HL-60 (cell line): ENCODE measurements at regions not wholly inside any gene's neighbourhood (a gene's known extent, or its start where the extent isn't known, plus 50 kb on each side); places are given as distances from the start of the nearest gene placed in this dataset.

Experiments
- DNase-seq, 2 experiments: peaks; one replicate each; pipeline ENCODE4 v3.0.0-alpha.2; 2010 to 2020; ENCODE audit warnings: low read depth in 1 of 2, low spot score in 1 of 2
- H3K27ac ChIP-seq: fragments of 250-450 bp; sonication (Bioruptor Pico); replicated peaks from 2 replicates; pipeline ENCODE4 v1.5.1; 2020; ENCODE audit warnings: mild to moderate bottlenecking, moderate library complexity
- H3K27me3 ChIP-seq: fragments of 250-450 bp; sonication (Bioruptor Pico); 2 replicates; pipeline ENCODE4 v1.5.1; 2021; ENCODE audit warnings: mild to moderate bottlenecking, moderate library complexity; ENCODE audit not compliant: insufficient read depth, poor library complexity, severe bottlenecking
- H3K4me3 ChIP-seq: replicated peaks from 2 replicates; pipeline ENCODE4 v1.5.1; 2011; ENCODE audit warnings: mild to moderate bottlenecking, control low read depth, low read length; ENCODE audit not compliant: insufficient read depth
- GABPA ChIP-seq: IDR thresholded peaks from 2 replicates; pipeline ENCODE4 v1.6.1; 2012; ENCODE audit warnings: low read depth
- POLR2AphosphoS5 ChIP-seq: IDR thresholded peaks from 2 replicates; pipeline ENCODE4 v1.6.1; 2012; ENCODE audit warnings: low read depth
- SPI1 ChIP-seq: IDR thresholded peaks from 2 replicates; pipeline ENCODE4 v1.6.1; 2012; ENCODE audit warnings: low read depth, mild to moderate bottlenecking, borderline replicate concordance
- TF ChIP-seq, protein P1 (sequence below): IDR thresholded peaks from one replicate; pipeline ENCODE4 v1.5.1; 2011; ENCODE audit warnings: low read length, control low read depth, inconsistent platforms; ENCODE audit not compliant: insufficient read depth
- TF ChIP-seq, protein P2 (sequence below): IDR thresholded peaks from 2 replicates; pipeline ENCODE4 v1.6.1; 2012; ENCODE audit warnings: low read depth; ENCODE audit not compliant: insufficient replicate concordance

DNA sequence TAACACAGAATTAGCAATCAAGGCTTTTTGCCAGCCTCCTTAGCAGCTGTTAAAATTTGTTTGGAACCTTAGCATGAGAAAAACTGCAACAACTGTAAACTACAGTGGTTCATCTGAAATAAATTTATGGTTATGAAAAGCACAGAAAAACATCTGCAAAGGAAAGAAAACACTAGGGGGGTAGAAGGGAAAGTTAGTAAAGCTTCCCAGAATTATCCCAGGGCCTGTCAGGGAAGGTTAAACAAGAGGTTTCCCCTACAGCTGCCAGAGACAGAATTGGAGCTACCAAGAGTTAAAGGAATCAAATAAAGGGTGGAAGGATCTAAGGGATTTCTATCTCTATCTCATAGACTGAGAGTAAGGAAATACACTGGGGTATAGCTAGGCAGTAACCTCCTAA, 234.7 kb upstream of the DIAPH2 start:
- H3K27ac ChIP-seq = peak overlapping the region; percentile 59
- TF ChIP-seq, protein P1, sequence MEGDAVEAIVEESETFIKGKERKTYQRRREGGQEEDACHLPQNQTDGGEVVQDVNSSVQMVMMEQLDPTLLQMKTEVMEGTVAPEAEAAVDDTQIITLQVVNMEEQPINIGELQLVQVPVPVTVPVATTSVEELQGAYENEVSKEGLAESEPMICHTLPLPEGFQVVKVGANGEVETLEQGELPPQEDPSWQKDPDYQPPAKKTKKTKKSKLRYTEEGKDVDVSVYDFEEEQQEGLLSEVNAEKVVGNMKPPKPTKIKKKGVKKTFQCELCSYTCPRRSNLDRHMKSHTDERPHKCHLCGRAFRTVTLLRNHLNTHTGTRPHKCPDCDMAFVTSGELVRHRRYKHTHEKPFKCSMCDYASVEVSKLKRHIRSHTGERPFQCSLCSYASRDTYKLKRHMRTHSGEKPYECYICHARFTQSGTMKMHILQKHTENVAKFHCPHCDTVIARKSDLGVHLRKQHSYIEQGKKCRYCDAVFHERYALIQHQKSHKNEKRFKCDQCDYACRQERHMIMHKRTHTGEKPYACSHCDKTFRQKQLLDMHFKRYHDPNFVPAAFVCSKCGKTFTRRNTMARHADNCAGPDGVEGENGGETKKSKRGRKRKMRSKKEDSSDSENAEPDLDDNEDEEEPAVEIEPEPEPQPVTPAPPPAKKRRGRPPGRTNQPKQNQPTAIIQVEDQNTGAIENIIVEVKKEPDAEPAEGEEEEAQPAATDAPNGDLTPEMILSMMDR = no peak
- TF ChIP-seq GABPA = no peak
- no peak for TF ChIP-seq SPI1
- TF ChIP-seq POLR2AphosphoS5 = no peak
- TF ChIP-seq, protein P2, sequence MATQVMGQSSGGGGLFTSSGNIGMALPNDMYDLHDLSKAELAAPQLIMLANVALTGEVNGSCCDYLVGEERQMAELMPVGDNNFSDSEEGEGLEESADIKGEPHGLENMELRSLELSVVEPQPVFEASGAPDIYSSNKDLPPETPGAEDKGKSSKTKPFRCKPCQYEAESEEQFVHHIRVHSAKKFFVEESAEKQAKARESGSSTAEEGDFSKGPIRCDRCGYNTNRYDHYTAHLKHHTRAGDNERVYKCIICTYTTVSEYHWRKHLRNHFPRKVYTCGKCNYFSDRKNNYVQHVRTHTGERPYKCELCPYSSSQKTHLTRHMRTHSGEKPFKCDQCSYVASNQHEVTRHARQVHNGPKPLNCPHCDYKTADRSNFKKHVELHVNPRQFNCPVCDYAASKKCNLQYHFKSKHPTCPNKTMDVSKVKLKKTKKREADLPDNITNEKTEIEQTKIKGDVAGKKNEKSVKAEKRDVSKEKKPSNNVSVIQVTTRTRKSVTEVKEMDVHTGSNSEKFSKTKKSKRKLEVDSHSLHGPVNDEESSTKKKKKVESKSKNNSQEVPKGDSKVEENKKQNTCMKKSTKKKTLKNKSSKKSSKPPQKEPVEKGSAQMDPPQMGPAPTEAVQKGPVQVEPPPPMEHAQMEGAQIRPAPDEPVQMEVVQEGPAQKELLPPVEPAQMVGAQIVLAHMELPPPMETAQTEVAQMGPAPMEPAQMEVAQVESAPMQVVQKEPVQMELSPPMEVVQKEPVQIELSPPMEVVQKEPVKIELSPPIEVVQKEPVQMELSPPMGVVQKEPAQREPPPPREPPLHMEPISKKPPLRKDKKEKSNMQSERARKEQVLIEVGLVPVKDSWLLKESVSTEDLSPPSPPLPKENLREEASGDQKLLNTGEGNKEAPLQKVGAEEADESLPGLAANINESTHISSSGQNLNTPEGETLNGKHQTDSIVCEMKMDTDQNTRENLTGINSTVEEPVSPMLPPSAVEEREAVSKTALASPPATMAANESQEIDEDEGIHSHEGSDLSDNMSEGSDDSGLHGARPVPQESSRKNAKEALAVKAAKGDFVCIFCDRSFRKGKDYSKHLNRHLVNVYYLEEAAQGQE = no peak
- DNase-seq = no peak
- no peaks in the 10 kb centered on the region for H3K27me3 ChIP-seq
- H3K4me3 ChIP-seq = no peak overlapping the region

DNA sequence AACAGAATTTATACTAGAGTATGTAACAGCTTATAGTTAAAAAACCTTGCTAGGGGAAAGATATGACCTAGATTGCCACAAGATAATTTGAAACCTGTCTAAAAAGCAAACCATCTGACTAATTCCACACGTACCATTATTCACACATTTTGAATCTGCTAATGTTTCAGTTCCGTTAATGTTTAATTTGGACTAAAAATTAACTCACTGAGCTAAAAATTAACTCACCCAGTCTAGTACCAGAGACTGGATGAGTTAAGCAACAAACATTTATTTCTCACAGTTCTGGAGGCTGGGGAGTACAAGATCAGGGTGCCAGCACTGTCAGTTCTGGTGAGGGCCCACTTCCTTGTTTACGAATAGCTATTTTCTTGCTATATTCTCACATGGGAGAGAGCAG, 231.5 kb upstream of the DIAPH2 start:
- no peak for DNase-seq
- H3K27me3 ChIP-seq = no peaks in the 10 kb centered on the region
- TF ChIP-seq, protein P1 = no peak
- TF ChIP-seq, protein P2 = no peak
- no peak for TF ChIP-seq GABPA
- no peak for TF ChIP-seq POLR2AphosphoS5
- TF ChIP-seq SPI1 = no peak
- no peak overlapping the region for H3K4me3 ChIP-seq
- H3K27ac ChIP-seq = no peak overlapping the region

DNA sequence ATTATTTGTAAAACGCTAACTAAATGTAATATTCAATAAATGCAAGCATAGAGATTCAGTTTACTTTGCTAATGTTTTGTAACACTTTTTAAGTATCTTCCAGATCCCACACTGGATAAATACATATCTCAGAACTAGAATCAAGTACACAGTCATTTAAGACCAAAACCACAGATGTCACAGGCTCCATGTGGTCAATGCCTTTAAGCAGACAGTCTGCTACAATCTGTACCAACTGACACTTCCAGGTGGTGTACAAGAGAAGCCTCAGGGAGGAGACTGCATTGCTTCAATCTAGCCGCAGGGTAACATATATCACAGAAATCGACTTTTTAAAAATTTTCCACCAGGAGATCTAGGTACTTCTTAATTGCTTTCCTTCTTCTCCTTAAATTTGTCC, 229.6 kb upstream of the DIAPH2 start:
- H3K4me3 ChIP-seq = no peak overlapping the region
- TF ChIP-seq, protein P2 = no peak
- H3K27me3 ChIP-seq = no peaks in the 10 kb centered on the region
- DNase-seq = peak in 1 of 2 experiments; percentile 10
- H3K27ac ChIP-seq = no peak overlapping the region
